ENCODE measurements at regions not wholly inside any gene's neighbourhood (a gene's known extent, or its start where the extent isn't known, plus 50 kb on each side); places are given as distances from the start of the nearest gene placed in this dataset.

- Histone ChIP-seq H3K27me3 (ENCODE audit: insufficient read depth) (no peaks in the 10 kb centered on the region), H3K9me2 (ENCODE audit: insufficient read depth) (no peaks in the 10 kb centered on the region), H2AFZ (no peak overlapping the region), H3K79me2 (replicated peaks; ENCODE audit: insufficient read depth) (no peaks in the 10 kb centered on the region), H3K27ac (ENCODE audit: low read depth) (no peak overlapping the region), H3F3A (replicated peaks; ENCODE audit: low read depth) (no peaks in the 10 kb centered on the region), H3K36me3 (ENCODE audit: insufficient read depth) (no peaks in the 10 kb centered on the region), H3K4me3 (no peak overlapping the region), H4K20me1 (replicated peaks; ENCODE audit: insufficient read depth) (no peaks in the 10 kb centered on the region), H3K4me1 (ENCODE audit: insufficient read depth) (no peaks in the 10 kb centered on the region), H3K4me2 (no peak overlapping the region)
- ATAC-seq (no peak), DNase-seq (ENCODE audit: low spot score) (no peak)
- peaks cover 9% of the 10 kb centered on the region for H3K27me3 Mint-ChIP-seq (ENCODE audit: insufficient read depth, low read depth, poor library complexity)
- H3K36me3 Mint-ChIP-seq (ENCODE audit: low read depth), result no peaks in the 10 kb centered on the region
- peak overlapping the region; percentile 66; the same call in 1 of the 2 replicates for H3K27ac Mint-ChIP-seq
- H3K4me1 Mint-ChIP-seq, result 0 out of 3 replicates have a peak, but pooled peaks cover 2% of the 10 kb centered on the region
- no peak for TF ChIP-seq EZH2 (IDR thresholded peaks at IDR 0.05; ENCODE audit: low read depth, unreplicated experiment)
- no peak for TF ChIP-seq CREB1 (CRISPR knock-in tag; IDR thresholded peaks at IDR 0.05; ENCODE audit: low read depth)
- TF ChIP-seq NANOG (IDR thresholded peaks at IDR 0.05; ENCODE audit: borderline replicate concordance), result no peak
- no peak for TF ChIP-seq EZH2phosphoT487 (IDR thresholded peaks at IDR 0.05; ENCODE audit: unreplicated experiment)
- no peak for TF ChIP-seq STAT1 (IDR thresholded peaks at IDR 0.05; ENCODE audit: unreplicated experiment)
- no peak for TF ChIP-seq POLR2AphosphoS5 (IDR thresholded peaks at IDR 0.05; ENCODE audit: low read depth)
- no peak for TF ChIP-seq REST (IDR thresholded peaks at IDR 0.05; ENCODE audit: unreplicated experiment)
- TF ChIP-seq ZNF462 (CRISPR knock-in tag; IDR thresholded peaks at IDR 0.05), result no peak
- no peak for TF ChIP-seq ZNF331 (CRISPR knock-in tag; IDR thresholded peaks at IDR 0.05; ENCODE audit: low read depth)
- no peak for TF ChIP-seq CTCF (conservative IDR thresholded peaks at IDR 0.05; ENCODE audit: low read depth in 2 of 2)
- TF ChIP-seq ZNF114 (CRISPR knock-in tag; IDR thresholded peaks at IDR 0.05), result no peak
- TF ChIP-seq JUNB (IDR thresholded peaks at IDR 0.05; ENCODE audit: unreplicated experiment), result no peak
- no peak for TF ChIP-seq ETS1 (IDR thresholded peaks at IDR 0.05)
- no peaks in the 10 kb centered on the region; the same call in 2 of the 3 replicates for H3K9me3 Mint-ChIP-seq
- no peak overlapping the region for H3K4me3 Mint-ChIP-seq
Observed at GRCh38 chr2:71784734-71785511, 331.6 kb downstream of the DYSF start.
